ENCODE measurements at regions not wholly inside any gene's neighbourhood (a gene's known extent, or its start where the extent isn't known, plus 50 kb on each side); places are given as distances from the start of the nearest gene placed in this dataset.

DNA sequence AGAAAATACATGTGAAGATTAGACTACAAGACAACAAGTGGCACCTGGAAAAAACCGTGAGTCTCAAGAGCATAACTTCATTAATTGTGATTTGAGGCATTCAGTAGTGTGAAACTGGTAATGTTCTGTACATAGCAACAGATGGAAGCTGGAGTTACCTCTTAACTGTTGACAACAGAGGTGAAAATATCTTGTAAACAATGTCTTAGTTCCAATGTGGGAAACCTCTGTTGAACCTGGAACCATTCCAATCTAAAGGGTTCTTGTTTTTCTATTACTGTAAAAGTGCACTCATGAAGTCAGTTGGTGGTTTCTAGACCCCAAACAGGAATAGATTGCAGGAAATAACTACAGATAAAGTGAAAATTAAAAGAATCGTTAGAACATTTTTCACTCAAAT is 728.4 kb downstream of the SLITRK1 start:
- no peaks in the 10 kb centered on the region for H3K4me1 ChIP-seq (replicated peaks)
- no peaks in the 10 kb centered on the region for H3K36me3 ChIP-seq
- H3K4me3 ChIP-seq, result no peak overlapping the region
- TF ChIP-seq POLR2AphosphoS5 (IDR thresholded peaks at IDR 0.05), result no peak
- no peak for TF ChIP-seq POLR2A (IDR thresholded peaks at IDR 0.05)
- TF ChIP-seq, protein P1, sequence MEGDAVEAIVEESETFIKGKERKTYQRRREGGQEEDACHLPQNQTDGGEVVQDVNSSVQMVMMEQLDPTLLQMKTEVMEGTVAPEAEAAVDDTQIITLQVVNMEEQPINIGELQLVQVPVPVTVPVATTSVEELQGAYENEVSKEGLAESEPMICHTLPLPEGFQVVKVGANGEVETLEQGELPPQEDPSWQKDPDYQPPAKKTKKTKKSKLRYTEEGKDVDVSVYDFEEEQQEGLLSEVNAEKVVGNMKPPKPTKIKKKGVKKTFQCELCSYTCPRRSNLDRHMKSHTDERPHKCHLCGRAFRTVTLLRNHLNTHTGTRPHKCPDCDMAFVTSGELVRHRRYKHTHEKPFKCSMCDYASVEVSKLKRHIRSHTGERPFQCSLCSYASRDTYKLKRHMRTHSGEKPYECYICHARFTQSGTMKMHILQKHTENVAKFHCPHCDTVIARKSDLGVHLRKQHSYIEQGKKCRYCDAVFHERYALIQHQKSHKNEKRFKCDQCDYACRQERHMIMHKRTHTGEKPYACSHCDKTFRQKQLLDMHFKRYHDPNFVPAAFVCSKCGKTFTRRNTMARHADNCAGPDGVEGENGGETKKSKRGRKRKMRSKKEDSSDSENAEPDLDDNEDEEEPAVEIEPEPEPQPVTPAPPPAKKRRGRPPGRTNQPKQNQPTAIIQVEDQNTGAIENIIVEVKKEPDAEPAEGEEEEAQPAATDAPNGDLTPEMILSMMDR (IDR thresholded peaks at IDR 0.05), result no peak
- WGBS, result 68% methylated on average over 2 of the region's 2 CpGs
- no peaks in the 10 kb centered on the region for H3K9me3 ChIP-seq
- intact Hi-C loops (cut with DNase I), result no loop called here
- H3K27me3 ChIP-seq (replicated peaks; ENCODE audit: insufficient read depth), result no peaks in the 10 kb centered on the region
- no peak for DNase-seq (ENCODE audit: low spot score)
- H3K27ac ChIP-seq, result no peak overlapping the region

- no peak overlapping the region for H3K27ac ChIP-seq
- 73% methylated on average over 1 of the region's 1 CpG for WGBS
- H3K4me1 ChIP-seq (replicated peaks), result no peaks in the 10 kb centered on the region
- no peak overlapping the region for H3K4me3 ChIP-seq
- H3K36me3 ChIP-seq, result no peaks in the 10 kb centered on the region
- intact Hi-C loops (cut with DNase I), result no loop called here
- H3K27me3 ChIP-seq (replicated peaks; ENCODE audit: insufficient read depth), result no peaks in the 10 kb centered on the region
- DNase-seq (ENCODE audit: low spot score), result no peak
- TF ChIP-seq, protein P1 (IDR thresholded peaks at IDR 0.05), result no peak
- no peak for TF ChIP-seq POLR2A (IDR thresholded peaks at IDR 0.05)
- TF ChIP-seq POLR2AphosphoS5 (IDR thresholded peaks at IDR 0.05), result no peak
- no peaks in the 10 kb centered on the region for H3K9me3 ChIP-seq
These were observed 731.0 kb downstream of the SLITRK1 start for GRCh38 chr13:83151308-83151660.

GRCh38 chr13:83150616-83151307 is 731.5 kb downstream of the SLITRK1 start:
- H3K4me1 ChIP-seq (replicated peaks), result no peaks in the 10 kb centered on the region
- DNase-seq (ENCODE audit: low spot score), result no peak
- intact Hi-C loops (cut with DNase I), result no loop called here
- WGBS, result 88% methylated on average over 7 of the region's 7 CpGs
- H3K36me3 ChIP-seq, result no peaks in the 10 kb centered on the region
- H3K4me3 ChIP-seq, result no peak overlapping the region
- no peak for TF ChIP-seq POLR2AphosphoS5 (IDR thresholded peaks at IDR 0.05)
- TF ChIP-seq POLR2A (IDR thresholded peaks at IDR 0.05), result no peak
- TF ChIP-seq, protein P1 (IDR thresholded peaks at IDR 0.05), result no peak
- H3K27ac ChIP-seq, result no peak overlapping the region
- no peaks in the 10 kb centered on the region for H3K27me3 ChIP-seq (replicated peaks; ENCODE audit: insufficient read depth)
- H3K9me3 ChIP-seq, result no peaks in the 10 kb centered on the region

- Histone ChIP-seq H3K27me3 (replicated peaks; ENCODE audit: insufficient read depth) (no peaks in the 10 kb centered on the region), H3K9me3 (no peaks in the 10 kb centered on the region), H3K36me3 (no peaks in the 10 kb centered on the region), H3K4me3 (no peak overlapping the region), H3K4me1 (replicated peaks) (no peaks in the 10 kb centered on the region), H3K27ac (no peak overlapping the region)
- 90% methylated on average over 17 of the region's 17 CpGs for WGBS
- no peak for DNase-seq (ENCODE audit: low spot score)
- intact Hi-C loops (cut with DNase I), result no loop called here
- TF ChIP-seq, protein P1 (IDR thresholded peaks at IDR 0.05), result no peak
- TF ChIP-seq POLR2AphosphoS5 (IDR thresholded peaks at IDR 0.05) (no peak), POLR2A (IDR thresholded peaks at IDR 0.05) (no peak)
These were observed 745.6 kb downstream of the SLITRK1 start for GRCh38 chr13:83136660-83137059.

- Histone ChIP-seq H3K4me3 (no peak overlapping the region), H3K36me3 (no peaks in the 10 kb centered on the region), H3K4me1 (replicated peaks) (no peaks in the 10 kb centered on the region), H3K27me3 (replicated peaks; ENCODE audit: insufficient read depth) (no peaks in the 10 kb centered on the region), H3K27ac (no peak overlapping the region), H3K9me3 (no peaks in the 10 kb centered on the region)
- no peak for TF ChIP-seq POLR2A (IDR thresholded peaks at IDR 0.05)
- intact Hi-C loops (cut with DNase I), result no loop called here
- no peak for DNase-seq (ENCODE audit: low spot score)
- 0% methylated on average over 1 of the region's 1 CpG for WGBS
These were observed 756.5 kb downstream of the SLITRK1 start for GRCh38 chr13:83125791-83126190.
